ENCODE measurements at regions not wholly inside any gene's neighbourhood (a gene's known extent, or its start where the extent isn't known, plus 50 kb on each side); places are given as distances from the start of the nearest gene placed in this dataset.
"Not testable (repeated sequence)": the region's sequence is repeated elsewhere in the genome, so short reads cannot be mapped to it uniquely, and the experiment has no call there.

DNA sequence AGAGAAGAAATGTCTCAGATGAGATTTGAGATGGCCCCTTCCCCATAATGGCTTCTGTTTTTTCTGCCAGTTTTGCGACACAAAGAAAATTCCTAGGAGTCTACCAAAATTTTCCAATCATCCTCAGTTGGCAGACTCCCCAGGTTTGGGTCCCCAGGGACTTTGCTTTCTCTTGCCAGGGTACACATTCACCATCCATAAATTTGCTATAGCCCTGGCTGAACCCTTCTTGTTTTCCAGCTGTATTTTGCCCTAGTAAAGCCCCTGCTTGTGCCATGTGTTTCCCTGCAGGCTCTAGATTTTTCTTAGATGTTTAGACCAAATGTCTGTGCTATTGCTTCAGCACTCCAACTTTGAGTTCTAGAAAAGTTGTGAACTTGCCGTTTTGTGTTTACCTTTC lies 283.2 kb downstream of the ANXA1 start:
- Histone ChIP-seq H3K9ac (ENCODE audit: low read depth in 2 of 2, low read length in 2 of 2) (no peak overlapping the region), H3K36me3 (no peaks in the 10 kb centered on the region), H3K27ac (no peak overlapping the region), H3K27me3 (no peaks in the 10 kb centered on the region), H3K4me3 (no peak overlapping the region), H3K4me1 (no peaks in the 10 kb centered on the region), H3K9me3 (no peaks in the 10 kb centered on the region)
- intact Hi-C loops (cut with DNase I) = no loop called here
- TF ChIP-seq, protein P1, sequence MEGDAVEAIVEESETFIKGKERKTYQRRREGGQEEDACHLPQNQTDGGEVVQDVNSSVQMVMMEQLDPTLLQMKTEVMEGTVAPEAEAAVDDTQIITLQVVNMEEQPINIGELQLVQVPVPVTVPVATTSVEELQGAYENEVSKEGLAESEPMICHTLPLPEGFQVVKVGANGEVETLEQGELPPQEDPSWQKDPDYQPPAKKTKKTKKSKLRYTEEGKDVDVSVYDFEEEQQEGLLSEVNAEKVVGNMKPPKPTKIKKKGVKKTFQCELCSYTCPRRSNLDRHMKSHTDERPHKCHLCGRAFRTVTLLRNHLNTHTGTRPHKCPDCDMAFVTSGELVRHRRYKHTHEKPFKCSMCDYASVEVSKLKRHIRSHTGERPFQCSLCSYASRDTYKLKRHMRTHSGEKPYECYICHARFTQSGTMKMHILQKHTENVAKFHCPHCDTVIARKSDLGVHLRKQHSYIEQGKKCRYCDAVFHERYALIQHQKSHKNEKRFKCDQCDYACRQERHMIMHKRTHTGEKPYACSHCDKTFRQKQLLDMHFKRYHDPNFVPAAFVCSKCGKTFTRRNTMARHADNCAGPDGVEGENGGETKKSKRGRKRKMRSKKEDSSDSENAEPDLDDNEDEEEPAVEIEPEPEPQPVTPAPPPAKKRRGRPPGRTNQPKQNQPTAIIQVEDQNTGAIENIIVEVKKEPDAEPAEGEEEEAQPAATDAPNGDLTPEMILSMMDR (IDR thresholded peaks at IDR 0.05) = no peak
- DNase-seq = no peak

DNA sequence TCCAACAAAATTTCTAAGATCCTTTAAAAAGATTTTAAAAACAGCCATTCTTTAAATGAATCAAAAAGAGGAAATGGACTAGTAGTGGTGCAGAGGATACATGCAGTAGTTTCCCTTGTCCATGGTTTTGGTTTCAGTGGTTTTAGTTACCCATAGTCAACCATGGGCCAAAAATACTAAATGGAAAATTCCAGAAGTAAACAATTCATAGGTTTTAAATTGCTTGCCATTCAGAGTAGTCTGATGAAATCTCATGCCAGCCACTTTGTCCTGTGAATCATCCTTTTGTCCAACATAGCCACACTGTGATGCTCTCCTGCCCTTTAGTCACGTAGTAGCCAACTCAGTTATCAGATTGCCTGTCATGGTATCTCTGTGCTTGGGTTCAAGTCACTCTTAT lies 286.1 kb downstream of the ANXA1 start:
- intact Hi-C loops (cut with DNase I) = no loop called here
- H3K9ac ChIP-seq (ENCODE audit: low read depth in 2 of 2, low read length in 2 of 2) = no peak overlapping the region
- no peaks in the 10 kb centered on the region for H3K9me3 ChIP-seq
- H3K27ac ChIP-seq = no peak overlapping the region
- H3K27me3 ChIP-seq = no peaks in the 10 kb centered on the region
- TF ChIP-seq, protein P1 (IDR thresholded peaks at IDR 0.05) = no peak
- H3K4me1 ChIP-seq = no peaks in the 10 kb centered on the region
- DNase-seq = no peak
- H3K4me3 ChIP-seq = no peak overlapping the region
- H3K36me3 ChIP-seq = no peaks in the 10 kb centered on the region

DNA sequence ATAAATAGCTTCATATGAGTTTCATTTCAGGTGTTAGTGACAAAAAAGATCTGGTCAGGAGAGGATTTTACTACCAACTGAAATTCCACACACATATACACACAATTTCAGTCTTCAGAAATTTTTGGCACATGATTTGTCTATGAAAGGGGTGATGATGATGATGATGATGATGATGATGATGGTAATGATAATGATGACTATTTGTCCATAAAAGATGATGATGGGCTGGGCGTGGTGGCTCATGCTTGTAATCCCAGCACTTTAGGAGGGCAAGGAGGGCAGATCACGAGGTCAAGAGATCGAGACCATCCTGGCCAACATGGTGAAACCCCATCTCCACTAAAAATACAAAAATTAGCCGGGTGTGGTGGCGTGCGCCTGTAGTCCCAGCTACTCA lies 288.2 kb downstream of the ANXA1 start:
- intact Hi-C loops (cut with DNase I) = not testable (repeated sequence)

DNA sequence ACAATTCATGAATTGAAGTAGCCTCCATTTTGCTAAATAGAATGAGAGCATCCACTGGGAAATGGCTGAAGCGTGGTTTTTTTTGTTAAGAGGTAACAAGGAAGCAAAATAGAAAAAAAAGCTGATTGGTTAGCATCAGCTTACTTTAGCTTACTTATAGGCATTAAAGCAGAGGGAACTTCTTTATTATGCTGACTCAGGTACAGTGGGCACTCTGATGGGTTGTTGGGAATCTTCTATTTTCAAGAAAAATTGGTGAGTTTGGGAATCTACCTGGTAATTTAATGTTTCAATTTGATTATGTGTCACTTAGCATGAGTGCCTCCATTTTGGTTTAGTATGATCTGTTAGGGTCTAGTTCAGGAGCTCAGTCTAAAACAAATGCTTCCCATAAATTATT lies 289.6 kb downstream of the ANXA1 start:
- Histone ChIP-seq H3K4me1 (no peaks in the 10 kb centered on the region), H3K9ac (ENCODE audit: low read depth in 2 of 2, low read length in 2 of 2) (no peak overlapping the region), H3K27me3 (no peaks in the 10 kb centered on the region), H3K9me3 (no peaks in the 10 kb centered on the region), H3K36me3 (no peaks in the 10 kb centered on the region), H3K27ac (no peak overlapping the region), H3K4me3 (no peak overlapping the region)
- intact Hi-C loops (cut with DNase I) = no loop called here
- DNase-seq = no peak
- TF ChIP-seq, protein P1 (IDR thresholded peaks at IDR 0.05) = no peak

More for the DNA sequence above, 288.2 kb downstream of the ANXA1 start:
- H3K36me3 ChIP-seq; H3K27me3 ChIP-seq; DNase-seq; H3K9ac ChIP-seq (ENCODE audit: low read depth in 2 of 2, low read length in 2 of 2); H3K4me3 ChIP-seq; H3K27ac ChIP-seq; H3K9me3 ChIP-seq; H3K4me1 ChIP-seq: not testable (repeated sequence)

DNA sequence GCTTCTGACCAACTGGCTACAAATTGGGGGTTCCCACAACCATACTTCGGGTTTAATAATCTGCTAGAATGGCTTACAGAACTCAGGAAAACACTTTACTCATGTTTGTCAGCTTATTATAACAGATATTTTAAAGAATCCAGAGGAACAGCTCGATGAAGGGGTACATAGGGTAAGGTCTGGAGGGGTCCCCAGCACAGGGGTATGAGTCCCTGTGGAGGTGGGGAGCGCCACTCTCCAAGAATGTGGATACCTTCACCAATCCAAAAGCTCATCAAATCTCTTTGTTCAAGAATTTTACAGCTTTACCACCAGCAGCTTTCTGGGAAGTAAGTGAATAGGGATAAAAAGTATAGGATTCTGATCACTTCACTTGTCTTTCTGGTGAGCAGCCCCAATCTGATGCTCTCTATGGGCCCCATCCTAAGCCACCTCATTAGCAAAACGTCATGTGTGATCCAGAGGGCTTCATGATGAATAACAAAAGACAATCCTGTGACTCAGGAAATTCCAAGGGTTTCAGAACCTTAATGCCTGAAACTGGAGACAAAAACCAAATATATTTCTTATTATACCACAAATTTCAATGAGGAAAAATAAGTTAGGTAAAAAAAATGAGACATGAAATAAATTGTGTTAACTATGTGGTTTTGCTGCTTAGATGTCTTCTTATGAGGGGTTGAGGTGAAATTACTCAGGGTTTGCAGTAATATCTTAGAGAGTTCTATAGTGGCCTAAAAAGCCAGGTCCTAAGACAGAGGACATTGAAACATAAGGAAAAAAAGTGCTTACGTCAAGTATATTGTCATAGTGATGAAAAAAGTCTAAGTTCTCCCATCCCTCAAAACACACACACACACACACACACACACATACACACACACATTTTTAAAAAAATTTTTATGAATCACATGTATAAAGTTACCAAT lies 290.5 kb downstream of the ANXA1 start:
- Histone ChIP-seq H3K36me3 (no peaks in the 10 kb centered on the region), H3K4me3 (no peak overlapping the region), H3K27me3 (no peaks in the 10 kb centered on the region), H3K4me1 (no peaks in the 10 kb centered on the region), H3K27ac (no peak overlapping the region), H3K9me3 (no peaks in the 10 kb centered on the region), H3K9ac (ENCODE audit: low read depth in 2 of 2, low read length in 2 of 2) (no peak overlapping the region)
- intact Hi-C loops (cut with DNase I) = no loop called here
- TF ChIP-seq, protein P1 (IDR thresholded peaks at IDR 0.05) = no peak
- no peak for DNase-seq

DNA sequence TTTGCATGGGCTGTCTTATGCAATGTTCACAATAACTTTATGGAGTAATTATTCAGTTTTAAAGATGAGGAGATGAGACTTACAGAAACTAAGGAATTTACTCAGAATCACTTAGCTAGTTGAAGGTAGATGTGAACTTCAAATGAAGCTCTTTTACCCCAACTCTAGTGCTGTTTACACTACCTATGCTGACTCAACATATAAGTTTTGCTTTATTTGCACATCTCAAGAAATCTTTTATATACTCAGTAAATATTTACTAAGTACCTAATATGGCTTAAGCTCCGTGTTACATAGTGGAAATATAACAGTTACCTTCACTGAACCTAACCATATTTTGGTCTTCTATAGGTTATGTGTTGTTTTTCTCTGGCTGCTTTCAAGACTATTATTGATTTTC lies 293.2 kb downstream of the ANXA1 start:
- intact Hi-C loops (cut with DNase I) = no loop called here
- no peak overlapping the region for H3K9ac ChIP-seq (ENCODE audit: low read depth in 2 of 2, low read length in 2 of 2)
- no peak overlapping the region for H3K4me3 ChIP-seq
- H3K27me3 ChIP-seq = no peaks in the 10 kb centered on the region
- H3K9me3 ChIP-seq = no peaks in the 10 kb centered on the region
- H3K4me1 ChIP-seq = no peaks in the 10 kb centered on the region
- no peak overlapping the region for H3K27ac ChIP-seq
- no peak for DNase-seq
- TF ChIP-seq, protein P1 (IDR thresholded peaks at IDR 0.05) = no peak
- H3K36me3 ChIP-seq = no peaks in the 10 kb centered on the region

DNA sequence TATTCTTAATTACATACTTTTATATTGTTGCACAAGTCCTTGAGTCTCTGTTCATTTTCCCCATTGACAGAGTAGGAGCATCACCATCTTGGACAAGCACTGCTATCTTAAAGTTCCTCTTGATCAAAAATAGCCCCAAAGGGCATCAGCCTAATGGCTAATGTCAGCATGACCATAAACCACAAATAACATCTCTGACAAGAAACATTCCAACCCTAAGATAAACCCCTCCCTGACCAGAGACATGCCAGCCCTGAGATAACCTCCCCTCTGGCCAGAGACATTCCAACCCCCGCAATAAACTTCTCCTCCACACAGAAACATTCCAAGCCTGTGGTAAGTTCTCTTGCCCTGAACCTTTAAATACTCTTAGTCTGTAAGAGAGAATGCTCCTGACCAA lies 293.7 kb downstream of the ANXA1 start:
- H3K9ac ChIP-seq (ENCODE audit: low read depth in 2 of 2, low read length in 2 of 2); H3K4me3 ChIP-seq; DNase-seq; H3K27ac ChIP-seq; H3K4me1 ChIP-seq; intact Hi-C loops (cut with DNase I); H3K27me3 ChIP-seq; H3K9me3 ChIP-seq; H3K36me3 ChIP-seq: not testable (repeated sequence)

Measured in colonic mucosa (tissue), 4 donors.